ENCODE measurements at regions not wholly inside any gene's neighbourhood (a gene's known extent, or its start where the extent isn't known, plus 50 kb on each side); places are given as distances from the start of the nearest gene placed in this dataset.
"Not testable (repeated sequence)": the region's sequence is repeated elsewhere in the genome, so short reads cannot be mapped to it uniquely, and the experiment has no call there.

- POLR2A ChIA-PET, result no interaction called here
- DNase-seq, result no peak
- Mint-ChIP-seq H3K36me3 (ENCODE audit: low read depth) (no peaks in the 10 kb centered on the region), H3K27me3 (no peaks in the 10 kb centered on the region), H3K4me1 (no peaks in the 10 kb centered on the region), H3K27ac (no peak overlapping the region), H3K9me3 (peaks cover 2% of the 10 kb centered on the region), H3K4me3 (no peak overlapping the region)
- CTCF ChIA-PET, result no interaction called here
Measured at GRCh38 chr2:67733517-67733916, 329.3 kb downstream of the C1D start.

- Mint-ChIP-seq H3K9me3 (peaks cover 2% of the 10 kb centered on the region), H3K4me3 (no peak overlapping the region), H3K4me1 (no peaks in the 10 kb centered on the region), H3K27me3 (no peaks in the 10 kb centered on the region), H3K36me3 (ENCODE audit: low read depth) (no peaks in the 10 kb centered on the region), H3K27ac (no peak overlapping the region)
- DNase-seq, result no peak
- POLR2A ChIA-PET, result no interaction called here
- CTCF ChIA-PET, result no interaction called here
Measured at GRCh38 chr2:67752199-67752598, 310.6 kb downstream of the C1D start.

- CTCF ChIA-PET, result no interaction called here
- no peak for DNase-seq
- H3K4me1 Mint-ChIP-seq, result no peaks in the 10 kb centered on the region
- H3K27me3 Mint-ChIP-seq, result no peaks in the 10 kb centered on the region
- POLR2A ChIA-PET, result no interaction called here
- H3K27ac Mint-ChIP-seq, result no peak overlapping the region
- no peak overlapping the region for H3K4me3 Mint-ChIP-seq
- no peaks in the 10 kb centered on the region for H3K36me3 Mint-ChIP-seq (ENCODE audit: low read depth)
- H3K9me3 Mint-ChIP-seq, result peaks cover 2% of the 10 kb centered on the region
Measured at GRCh38 chr2:67752969-67753368, 309.8 kb downstream of the C1D start.

- Mint-ChIP-seq H3K27ac (no peak overlapping the region), H3K9me3 (peaks cover 2% of the 10 kb centered on the region), H3K4me1 (no peaks in the 10 kb centered on the region), H3K4me3 (no peak overlapping the region), H3K27me3 (no peaks in the 10 kb centered on the region), H3K36me3 (ENCODE audit: low read depth) (no peaks in the 10 kb centered on the region)
- CTCF ChIA-PET, result no interaction called here
- POLR2A ChIA-PET, result no interaction called here
- DNase-seq, result no peak
Measured at GRCh38 chr2:67755156-67755882, 307.5 kb downstream of the C1D start.

- no peaks in the 10 kb centered on the region for H3K4me1 Mint-ChIP-seq
- CTCF ChIA-PET, result no interaction called here
- H3K27ac Mint-ChIP-seq, result no peak overlapping the region
- H3K36me3 Mint-ChIP-seq (ENCODE audit: low read depth), result no peaks in the 10 kb centered on the region
- H3K4me3 Mint-ChIP-seq, result no peak overlapping the region
- POLR2A ChIA-PET, result no interaction called here
- no peak for DNase-seq
- H3K27me3 Mint-ChIP-seq, result no peaks in the 10 kb centered on the region
- no peaks in the 10 kb centered on the region for H3K9me3 Mint-ChIP-seq
Measured at GRCh38 chr2:67760995-67761394, 301.8 kb downstream of the C1D start.

GRCh38 chr2:67771380-67771779 is 291.4 kb downstream of the C1D start:
- POLR2A ChIA-PET, result no interaction called here
- DNase-seq, result no peak
- Mint-ChIP-seq H3K4me1 (no peaks in the 10 kb centered on the region), H3K27ac (no peak overlapping the region), H3K36me3 (ENCODE audit: low read depth) (no peaks in the 10 kb centered on the region), H3K9me3 (no peaks in the 10 kb centered on the region), H3K4me3 (no peak overlapping the region), H3K27me3 (no peaks in the 10 kb centered on the region)
- CTCF ChIA-PET, result no interaction called here

GRCh38 chr2:67772216-67773170 is 290.3 kb downstream of the C1D start:
- no peak for DNase-seq
- Mint-ChIP-seq H3K27ac (no peak overlapping the region), H3K36me3 (ENCODE audit: low read depth) (no peaks in the 10 kb centered on the region), H3K4me1 (no peaks in the 10 kb centered on the region), H3K4me3 (no peak overlapping the region), H3K9me3 (no peaks in the 10 kb centered on the region), H3K27me3 (no peaks in the 10 kb centered on the region)
- POLR2A ChIA-PET, result no interaction called here
- CTCF ChIA-PET, result no interaction called here

- no peaks in the 10 kb centered on the region for H3K36me3 Mint-ChIP-seq (ENCODE audit: low read depth)
- no peak overlapping the region for H3K4me3 Mint-ChIP-seq
- DNase-seq, result no peak
- no peak overlapping the region for H3K27ac Mint-ChIP-seq
- ChIA-PET POLR2A (no interaction called here), CTCF (no interaction called here)
- H3K4me1 Mint-ChIP-seq, result no peaks in the 10 kb centered on the region
- H3K9me3 Mint-ChIP-seq, result no peaks in the 10 kb centered on the region
- H3K27me3 Mint-ChIP-seq, result no peaks in the 10 kb centered on the region
Measured at GRCh38 chr2:67773851-67774250, 289.0 kb downstream of the C1D start.

GRCh38 chr2:67776276-67776675 is 286.5 kb downstream of the C1D start:
- CTCF ChIA-PET, result no interaction called here
- DNase-seq, result no peak
- no peaks in the 10 kb centered on the region for H3K9me3 Mint-ChIP-seq
- POLR2A ChIA-PET, result no interaction called here
- no peaks in the 10 kb centered on the region for H3K4me1 Mint-ChIP-seq
- H3K4me3 Mint-ChIP-seq, result no peak overlapping the region
- H3K36me3 Mint-ChIP-seq (ENCODE audit: low read depth), result no peaks in the 10 kb centered on the region
- H3K27ac Mint-ChIP-seq, result no peak overlapping the region
- no peaks in the 10 kb centered on the region for H3K27me3 Mint-ChIP-seq

GRCh38 chr2:67777010-67777409 is 285.8 kb downstream of the C1D start:
- DNase-seq, result no peak
- no peaks in the 10 kb centered on the region for H3K36me3 Mint-ChIP-seq (ENCODE audit: low read depth)
- no peaks in the 10 kb centered on the region for H3K27me3 Mint-ChIP-seq
- no peak overlapping the region for H3K4me3 Mint-ChIP-seq
- POLR2A ChIA-PET, result no interaction called here
- no peak overlapping the region for H3K27ac Mint-ChIP-seq
- CTCF ChIA-PET, result no interaction called here
- H3K4me1 Mint-ChIP-seq, result no peaks in the 10 kb centered on the region
- H3K9me3 Mint-ChIP-seq, result no peaks in the 10 kb centered on the region

- H3K27ac Mint-ChIP-seq, result no peak overlapping the region
- H3K4me3 Mint-ChIP-seq, result no peak overlapping the region
- no peaks in the 10 kb centered on the region for H3K27me3 Mint-ChIP-seq
- POLR2A ChIA-PET, result no interaction called here
- H3K4me1 Mint-ChIP-seq, result no peaks in the 10 kb centered on the region
- CTCF ChIA-PET, result no interaction called here
- H3K36me3 Mint-ChIP-seq (ENCODE audit: low read depth), result no peaks in the 10 kb centered on the region
- no peaks in the 10 kb centered on the region for H3K9me3 Mint-ChIP-seq
- DNase-seq, result no peak
Measured at GRCh38 chr2:67777836-67778429, 284.9 kb downstream of the C1D start.

- H3K27me3 Mint-ChIP-seq; H3K27ac Mint-ChIP-seq; H3K4me1 Mint-ChIP-seq; POLR2A ChIA-PET; H3K9me3 Mint-ChIP-seq; DNase-seq; H3K36me3 Mint-ChIP-seq (ENCODE audit: low read depth); H3K4me3 Mint-ChIP-seq; CTCF ChIA-PET: not testable (repeated sequence)
Measured at GRCh38 chr2:67780841-67781240, 282.0 kb downstream of the C1D start.

GRCh38 chr2:67782443-67782842 is 280.4 kb downstream of the C1D start:
- DNase-seq, result no peak
- Mint-ChIP-seq H3K9me3 (no peaks in the 10 kb centered on the region), H3K27me3 (no peaks in the 10 kb centered on the region), H3K36me3 (ENCODE audit: low read depth) (no peaks in the 10 kb centered on the region), H3K27ac (no peak overlapping the region), H3K4me1 (no peaks in the 10 kb centered on the region), H3K4me3 (no peak overlapping the region)
- POLR2A ChIA-PET, result no interaction called here
- CTCF ChIA-PET, result no interaction called here

- POLR2A ChIA-PET, result no interaction called here
- CTCF ChIA-PET, result no interaction called here
- no peak for DNase-seq
- Mint-ChIP-seq H3K9me3 (no peaks in the 10 kb centered on the region), H3K4me3 (no peak overlapping the region), H3K4me1 (no peaks in the 10 kb centered on the region), H3K27ac (no peak overlapping the region), H3K27me3 (no peaks in the 10 kb centered on the region), H3K36me3 (ENCODE audit: low read depth) (no peaks in the 10 kb centered on the region)
Measured at GRCh38 chr2:67783026-67783425, 279.8 kb downstream of the C1D start.
